MM.1S (cell line): ENCODE measurements at regions not wholly inside any gene's neighbourhood (a gene's known extent, or its start where the extent isn't known, plus 50 kb on each side); places are given as distances from the start of the nearest gene placed in this dataset.

Source experiments
- DNase-seq: peaks from one replicate; pipeline ENCODE4 v3.0.0-alpha.2; 2015
- H2AFZ ChIP-seq: fragments of 300-600 bp; sonication (generic); 2 replicates; pipeline ENCODE4 v1.6.0; 2016; ENCODE audit warnings: antibody characterized with exemption, low read length
- H3F3A ChIP-seq: fragments of 300-600 bp; sonication (generic); 2 replicates; pipeline ENCODE4 v1.6.1; 2016; ENCODE audit warnings: mild to moderate bottlenecking, antibody characterized with exemption, low read length, moderate library complexity, mixed read lengths; ENCODE audit not compliant: insufficient read depth
- H3K27ac ChIP-seq: fragments of 300-600 bp; sonication (generic); 2 replicates; pipeline ENCODE4 v1.5.1; 2016; ENCODE audit warnings: mild to moderate bottlenecking, low read length
- H3K27me3 ChIP-seq: fragments of 300-600 bp; sonication (generic); replicated peaks from 2 replicates; pipeline ENCODE4 v1.6.0; 2016; ENCODE audit warnings: low read length; ENCODE audit not compliant: insufficient read depth
- H3K36me3 ChIP-seq: fragments of 300-600 bp; sonication (generic); replicated peaks from 2 replicates; pipeline ENCODE4 v1.6.1; 2016; ENCODE audit warnings: mild to moderate bottlenecking, low read length, mixed read lengths; ENCODE audit not compliant: insufficient read depth
- H3K4me1 ChIP-seq: fragments of 300-600 bp; sonication (generic); 2 replicates; pipeline ENCODE4 v1.6.1; 2016; ENCODE audit warnings: low read length, mixed read lengths
- H3K4me2 ChIP-seq: fragments of 300-600 bp; sonication (generic); 2 replicates; pipeline ENCODE4 v1.6.0; 2016; ENCODE audit warnings: low read depth, low read length
- H3K4me3 ChIP-seq: fragments of 300-600 bp; sonication (generic); 2 replicates; pipeline ENCODE4 v1.5.1; 2016; ENCODE audit warnings: low read length, mixed read lengths
- H3K79me2 ChIP-seq: fragments of 300-600 bp; sonication (generic); 2 replicates; pipeline ENCODE4 v1.6.1; 2016; ENCODE audit warnings: mixed run types, low read length, mixed read lengths
- H3K9ac ChIP-seq: fragments of 300-600 bp; sonication (generic); 2 replicates; pipeline ENCODE4 v1.6.1; 2016; ENCODE audit warnings: low read length, mixed read lengths
- H3K9me2 ChIP-seq: fragments of 300-600 bp; sonication (generic); replicated peaks from 2 replicates; pipeline ENCODE4 v1.6.1; 2016; ENCODE audit warnings: mild to moderate bottlenecking, low read length, mixed read lengths; ENCODE audit not compliant: insufficient read depth
- H3K9me3 ChIP-seq: fragments of 300-600 bp; sonication (generic); replicated peaks from 2 replicates; pipeline ENCODE4 v1.6.1; 2016; ENCODE audit warnings: mild to moderate bottlenecking, low read length, mixed read lengths; ENCODE audit not compliant: insufficient read depth
- H4K20me1 ChIP-seq: fragments of 300-600 bp; sonication (generic); 2 replicates; pipeline ENCODE4 v1.6.1; 2016; ENCODE audit warnings: mild to moderate bottlenecking, low read length, moderate library complexity, mixed read lengths; ENCODE audit not compliant: insufficient read depth
- CTCF ChIP-seq: fragments of 300-600 bp; sonication (generic); IDR thresholded peaks from 2 replicates; pipeline ENCODE4 v1.5.1; 2016; ENCODE audit warnings: antibody characterized with exemption, low read length, mixed read lengths
- EZH2 ChIP-seq: fragments of 300-600 bp; sonication (generic); optimal IDR thresholded peaks from 2 replicates; pipeline ENCODE3; 2017; ENCODE audit warnings: low read depth, mild to moderate bottlenecking, antibody characterized with exemption, low read length, mixed read lengths
- EZH2phosphoT487 ChIP-seq: fragments of 300-600 bp; sonication (generic); IDR thresholded peaks from 2 replicates; pipeline ENCODE4 v1.6.1; 2018; ENCODE audit warnings: antibody characterized with exemption, low read length

DNA sequence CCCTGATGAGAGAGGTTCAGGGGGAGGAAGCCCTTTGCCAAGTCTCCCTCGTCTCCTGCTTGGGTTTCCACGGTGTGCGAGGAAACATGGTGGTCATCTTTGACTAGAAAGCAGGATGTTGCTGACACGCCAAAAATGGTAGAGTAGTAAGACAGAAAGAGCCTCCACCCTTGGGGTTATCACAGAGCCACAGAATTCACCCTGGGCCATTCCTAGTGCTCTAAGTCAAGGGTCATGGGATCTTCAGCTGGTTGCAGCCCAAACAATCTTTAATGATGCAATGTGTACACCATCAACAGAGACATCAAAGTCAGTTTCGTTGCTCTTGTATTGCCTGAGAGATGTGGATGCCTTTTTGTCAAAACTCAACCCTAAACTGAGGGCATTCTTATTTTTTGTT lies 201.9 kb downstream of the LY86 start:
- Histone ChIP-seq H3K9me2 (no peaks in the 10 kb centered on the region), H3K4me1 (peaks cover 10% of the 10 kb centered on the region), H3K27me3 (no peaks in the 10 kb centered on the region), H3K79me2 (no peaks in the 10 kb centered on the region), H3K36me3 (no peaks in the 10 kb centered on the region), H3K4me3 (no peak overlapping the region), H3K4me2 (no peak overlapping the region), H3K9ac (no peak overlapping the region), H3K27ac (no peak overlapping the region), H3F3A (peaks cover 11% of the 10 kb centered on the region), H4K20me1 (no peaks in the 10 kb centered on the region), H3K9me3 (no peaks in the 10 kb centered on the region), H2AFZ (no peak overlapping the region)
- TF ChIP-seq CTCF (no peak), EZH2phosphoT487 (no peak), EZH2 (no peak)
- no peak for DNase-seq

GRCh38 chr6:6790891-6791290 lies 202.4 kb downstream of the LY86 start:
- Histone ChIP-seq H3K4me1 (peaks cover 10% of the 10 kb centered on the region), H3K36me3 (no peaks in the 10 kb centered on the region), H2AFZ (no peak overlapping the region), H3K4me2 (no peak overlapping the region), H3K4me3 (no peak overlapping the region), H3K27ac (no peak overlapping the region), H3K79me2 (no peaks in the 10 kb centered on the region), H3K9me2 (no peaks in the 10 kb centered on the region), H3F3A (peaks cover 6% of the 10 kb centered on the region), H4K20me1 (no peaks in the 10 kb centered on the region), H3K9ac (no peak overlapping the region), H3K9me3 (no peaks in the 10 kb centered on the region), H3K27me3 (no peaks in the 10 kb centered on the region)
- no peak for DNase-seq
- TF ChIP-seq CTCF (no peak), EZH2phosphoT487 (no peak), EZH2 (no peak)

DNA sequence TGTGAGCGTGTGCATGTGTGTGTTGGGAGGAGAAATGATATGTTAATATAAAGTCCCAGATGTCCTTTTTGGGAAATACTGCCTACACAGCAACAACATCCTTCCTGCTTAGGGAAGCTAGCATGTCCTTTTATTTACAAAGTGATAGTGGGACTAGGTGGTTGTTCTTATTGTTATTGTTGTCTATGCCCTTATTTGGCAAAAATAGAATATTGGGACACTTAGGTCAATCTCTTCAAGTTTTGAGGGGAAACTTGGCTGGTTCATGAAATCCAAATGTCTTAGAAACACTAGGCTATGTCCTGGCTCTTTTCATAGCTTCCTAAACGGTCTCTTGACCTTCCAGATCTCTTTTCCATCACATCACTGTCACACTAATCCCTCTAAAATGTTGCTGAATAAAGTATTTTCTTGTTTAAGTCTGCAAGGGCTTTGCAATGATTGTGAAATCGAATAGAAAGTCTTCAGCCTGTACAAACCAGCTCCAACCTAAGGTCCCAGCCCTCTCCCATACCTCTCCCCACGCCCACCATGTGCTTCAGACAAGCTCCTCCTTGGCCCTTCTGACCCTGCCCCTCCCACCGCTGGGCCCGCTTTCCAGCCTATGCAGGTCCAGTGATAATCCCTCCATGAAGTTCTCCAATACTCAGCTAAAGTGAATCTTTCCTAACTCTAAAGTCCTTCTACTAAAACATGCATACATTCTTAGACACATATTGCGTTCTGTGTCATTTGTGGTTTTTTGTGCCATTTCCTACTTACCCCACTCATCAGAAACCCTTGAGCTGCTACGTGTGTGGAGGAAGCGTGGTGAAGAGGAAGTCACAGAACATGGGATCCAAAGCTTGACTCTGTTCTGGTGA lies 205.1 kb downstream of the LY86 start:
- no peak overlapping the region for H3K27ac ChIP-seq
- no peaks in the 10 kb centered on the region for H3K79me2 ChIP-seq
- H3K9me3 ChIP-seq = no peaks in the 10 kb centered on the region
- H3F3A ChIP-seq = peaks cover 3% of the 10 kb centered on the region
- no peak overlapping the region for H3K4me2 ChIP-seq
- H4K20me1 ChIP-seq = no peaks in the 10 kb centered on the region
- H3K4me1 ChIP-seq = peaks cover 5% of the 10 kb centered on the region
- no peaks in the 10 kb centered on the region for H3K27me3 ChIP-seq
- H3K36me3 ChIP-seq = no peaks in the 10 kb centered on the region
- TF ChIP-seq EZH2phosphoT487 (no peak), EZH2 (no peak), CTCF (no peak)
- H3K9ac ChIP-seq = no peak overlapping the region
- H3K4me3 ChIP-seq = no peak overlapping the region
- no peak overlapping the region for H2AFZ ChIP-seq
- H3K9me2 ChIP-seq = no peaks in the 10 kb centered on the region
- no peak for DNase-seq
